Activated CD4-positive, alpha-beta memory T cell treated with anti-CD3 and anti-CD28 coated beads for 36 hours (primary cell): ENCODE measurements at regions not wholly inside any gene's neighbourhood (a gene's known extent, or its start where the extent isn't known, plus 50 kb on each side); places are given as distances from the start of the nearest gene placed in this dataset.

Experiments used
- CTCF ChIA-PET: fragments of 350-600 bp; sonication (Branson Sonifier 250); formaldehyde crosslinking; loops from one replicate; lab custom pipeline; 2021; ENCODE audit warnings: antibody characterized with exemption, inconsistent platforms; lab: Charles Lee
- POLR2A ChIA-PET: fragments of 350-600 bp; sonication (Branson Sonifier 250); formaldehyde crosslinking; loops from one replicate; lab custom pipeline; 2021; ENCODE audit warnings: antibody characterized with exemption; lab: Charles Lee
- DNase-seq: peaks from one replicate; pipeline ENCODE4 v3.0.0-alpha.2; 2020
- H3K27ac Mint-ChIP-seq: one replicate; pipeline ENCODE4 v1.8.0; 2021; ENCODE audit warnings: mixed read lengths
- H3K27me3 Mint-ChIP-seq: one replicate; pipeline ENCODE4 v1.8.0; 2021; ENCODE audit warnings: mixed read lengths
- H3K36me3 Mint-ChIP-seq: one replicate; pipeline ENCODE4 v1.8.0; 2021; ENCODE audit warnings: mixed read lengths
- H3K4me1 Mint-ChIP-seq: one replicate; pipeline ENCODE4 v1.8.0; 2021; ENCODE audit warnings: low read depth, mixed read lengths
- H3K4me3 Mint-ChIP-seq: one replicate; pipeline ENCODE4 v1.8.0; 2021; ENCODE audit warnings: mild to moderate bottlenecking, mixed read lengths
- H3K9me3 Mint-ChIP-seq: one replicate; pipeline ENCODE4 v1.8.0; 2021; ENCODE audit warnings: mixed read lengths
- intact Hi-C: fragments of 100-400 bp; cut with micrococcal nuclease; formaldehyde crosslinking; loops from one replicate; pipeline ENCODE4 v1.15.1; 2023

DNA sequence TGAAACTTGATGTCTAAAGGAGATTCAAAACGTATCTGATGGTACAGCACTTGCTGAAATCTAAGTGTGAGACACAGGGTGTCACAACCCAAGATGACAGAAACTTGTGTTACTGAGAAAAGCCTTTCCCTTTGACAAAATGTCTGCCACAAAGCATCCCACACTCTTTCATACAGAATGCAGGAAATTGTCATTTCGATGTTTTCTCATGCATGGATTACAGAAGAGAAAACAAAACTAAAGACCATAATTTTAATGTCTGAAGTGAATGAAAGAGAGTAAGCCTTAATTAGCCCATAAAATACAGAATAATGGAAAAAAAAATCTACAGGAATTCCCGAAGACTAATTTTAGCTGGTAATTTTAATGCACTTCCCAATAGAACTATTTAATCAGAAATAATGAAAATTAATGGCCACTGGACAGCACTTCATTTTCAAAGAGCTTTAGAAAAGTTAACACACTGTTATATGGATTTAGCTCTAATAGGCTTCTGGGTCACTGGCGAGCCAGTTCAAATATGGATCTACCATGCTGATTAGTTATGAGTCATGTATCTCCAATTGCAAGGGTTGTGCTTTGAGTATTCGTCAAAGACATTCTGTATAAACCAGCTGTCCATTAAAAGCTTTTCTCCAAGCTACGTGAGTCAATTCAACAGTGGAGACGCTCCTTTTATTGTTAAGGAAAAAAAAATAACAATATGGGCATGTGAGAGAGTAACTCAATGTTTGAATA is 656.7 kb downstream of the SLC16A7 start:
- H3K4me1 Mint-ChIP-seq = no peaks in the 10 kb centered on the region
- CTCF ChIA-PET = no interaction called here
- DNase-seq = no peak
- no peaks in the 10 kb centered on the region for H3K27me3 Mint-ChIP-seq
- H3K36me3 Mint-ChIP-seq = no peaks in the 10 kb centered on the region
- intact Hi-C loops = no loop called here
- POLR2A ChIA-PET = no interaction called here
- H3K4me3 Mint-ChIP-seq = no peak overlapping the region
- no peak overlapping the region for H3K27ac Mint-ChIP-seq
- no peaks in the 10 kb centered on the region for H3K9me3 Mint-ChIP-seq

DNA sequence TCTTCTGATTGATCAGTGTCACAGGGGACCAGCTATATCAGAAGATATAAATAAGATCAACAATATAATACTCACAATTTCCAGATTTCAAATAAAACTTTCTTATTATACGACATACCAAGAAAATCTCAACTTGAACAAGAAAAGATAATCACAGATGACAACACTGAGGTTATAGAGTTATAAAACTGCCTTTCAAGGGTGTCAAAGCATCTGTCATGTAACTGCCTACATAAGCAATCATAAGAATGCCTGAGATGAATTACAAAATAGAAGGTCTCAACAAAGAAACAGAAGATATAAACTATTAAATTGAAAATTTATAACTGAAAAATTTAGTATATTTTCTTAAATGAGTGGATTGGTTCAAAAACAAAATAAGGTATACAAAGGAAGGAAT is 659.2 kb downstream of the SLC16A7 start:
- H3K27ac Mint-ChIP-seq = no peak overlapping the region
- no peak for DNase-seq
- no peaks in the 10 kb centered on the region for H3K9me3 Mint-ChIP-seq
- H3K4me3 Mint-ChIP-seq = no peak overlapping the region
- ChIA-PET POLR2A (no interaction called here), CTCF (no interaction called here)
- H3K36me3 Mint-ChIP-seq = no peaks in the 10 kb centered on the region
- no peaks in the 10 kb centered on the region for H3K27me3 Mint-ChIP-seq
- H3K4me1 Mint-ChIP-seq = no peaks in the 10 kb centered on the region
- intact Hi-C loops = no loop called here

GRCh38 chr12:60257063-60257462 is 661.2 kb downstream of the SLC16A7 start:
- no peaks in the 10 kb centered on the region for H3K4me1 Mint-ChIP-seq
- ChIA-PET POLR2A (no interaction called here), CTCF (no interaction called here)
- no peak overlapping the region for H3K4me3 Mint-ChIP-seq
- intact Hi-C loops = no loop called here
- H3K27me3 Mint-ChIP-seq = no peaks in the 10 kb centered on the region
- no peak for DNase-seq
- no peaks in the 10 kb centered on the region for H3K36me3 Mint-ChIP-seq
- H3K9me3 Mint-ChIP-seq = no peaks in the 10 kb centered on the region
- H3K27ac Mint-ChIP-seq = no peak overlapping the region

DNA sequence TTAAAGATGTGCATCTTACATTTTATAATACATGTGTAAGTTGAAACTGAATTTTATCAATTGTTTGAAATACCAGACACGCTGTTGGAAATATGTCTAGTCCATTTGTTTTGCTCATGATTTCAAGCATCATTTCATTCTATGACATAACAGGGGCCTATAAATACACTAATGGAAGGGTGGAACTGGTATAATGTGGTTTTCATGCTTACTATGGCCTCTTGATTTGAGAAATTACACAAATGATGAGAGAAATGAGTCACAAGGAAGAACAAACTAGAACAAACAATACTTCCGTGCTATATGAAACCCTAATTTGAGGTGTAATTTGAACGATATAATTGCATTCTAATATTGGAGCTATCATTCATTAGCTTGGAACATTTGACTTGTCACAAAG is 663.4 kb downstream of the SLC16A7 start:
- intact Hi-C loops = no loop called here
- CTCF ChIA-PET = no interaction called here
- H3K36me3 Mint-ChIP-seq = no peaks in the 10 kb centered on the region
- no peak overlapping the region for H3K4me3 Mint-ChIP-seq
- POLR2A ChIA-PET = no interaction called here
- no peak for DNase-seq
- H3K9me3 Mint-ChIP-seq = no peaks in the 10 kb centered on the region
- no peak overlapping the region for H3K27ac Mint-ChIP-seq
- H3K4me1 Mint-ChIP-seq = no peaks in the 10 kb centered on the region
- H3K27me3 Mint-ChIP-seq = no peaks in the 10 kb centered on the region

- CTCF ChIA-PET = no interaction called here
- no peaks in the 10 kb centered on the region for H3K4me1 Mint-ChIP-seq
- H3K4me3 Mint-ChIP-seq = no peak overlapping the region
- POLR2A ChIA-PET = no interaction called here
- H3K27me3 Mint-ChIP-seq = no peaks in the 10 kb centered on the region
- H3K27ac Mint-ChIP-seq = no peak overlapping the region
- DNase-seq = no peak
- no peaks in the 10 kb centered on the region for H3K9me3 Mint-ChIP-seq
- intact Hi-C loops = no loop called here
- H3K36me3 Mint-ChIP-seq = no peaks in the 10 kb centered on the region
These were observed 666.5 kb downstream of the SLC16A7 start for GRCh38 chr12:60262378-60262777.

DNA sequence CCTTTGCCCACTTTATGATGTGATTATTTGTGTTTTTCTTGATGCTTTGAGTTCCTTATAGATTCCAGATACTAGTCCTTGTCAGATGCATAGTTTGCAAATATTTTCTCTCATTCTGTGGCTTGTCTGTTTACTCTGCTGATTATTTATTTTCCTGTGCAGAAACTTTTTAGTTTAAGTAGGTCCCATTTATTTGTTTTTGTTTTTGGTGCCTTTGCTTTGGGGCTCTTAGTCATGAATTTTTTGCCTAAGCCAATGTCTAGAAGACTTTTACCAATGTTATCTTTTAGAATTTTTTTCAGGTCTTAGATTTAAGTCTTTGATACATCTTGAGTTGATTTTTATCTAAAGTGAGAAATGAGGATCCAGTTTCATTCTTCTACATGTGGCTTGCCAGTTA is 667.3 kb downstream of the SLC16A7 start:
- Mint-ChIP-seq H3K27me3 (no peaks in the 10 kb centered on the region), H3K27ac (no peak overlapping the region), H3K4me1 (no peaks in the 10 kb centered on the region), H3K9me3 (no peaks in the 10 kb centered on the region), H3K4me3 (no peak overlapping the region), H3K36me3 (no peaks in the 10 kb centered on the region)
- ChIA-PET POLR2A (no interaction called here), CTCF (no interaction called here)
- intact Hi-C loops = no loop called here
- DNase-seq = no peak

- CTCF ChIA-PET = no interaction called here
- Mint-ChIP-seq H3K4me1 (no peaks in the 10 kb centered on the region), H3K9me3 (no peaks in the 10 kb centered on the region), H3K27ac (no peak overlapping the region), H3K27me3 (no peaks in the 10 kb centered on the region), H3K4me3 (no peak overlapping the region), H3K36me3 (no peaks in the 10 kb centered on the region)
- intact Hi-C loops = no loop called here
- DNase-seq = no peak
- POLR2A ChIA-PET = no interaction called here
These were observed 668.1 kb downstream of the SLC16A7 start for GRCh38 chr12:60263836-60264493.

GRCh38 chr12:60265741-60266140 is 669.9 kb downstream of the SLC16A7 start:
- no peak for DNase-seq
- Mint-ChIP-seq H3K27ac (no peak overlapping the region), H3K4me1 (no peaks in the 10 kb centered on the region), H3K27me3 (no peaks in the 10 kb centered on the region), H3K9me3 (no peaks in the 10 kb centered on the region), H3K36me3 (no peaks in the 10 kb centered on the region), H3K4me3 (no peak overlapping the region)
- CTCF ChIA-PET = no interaction called here
- intact Hi-C loops = no loop called here
- POLR2A ChIA-PET = no interaction called here

DNA sequence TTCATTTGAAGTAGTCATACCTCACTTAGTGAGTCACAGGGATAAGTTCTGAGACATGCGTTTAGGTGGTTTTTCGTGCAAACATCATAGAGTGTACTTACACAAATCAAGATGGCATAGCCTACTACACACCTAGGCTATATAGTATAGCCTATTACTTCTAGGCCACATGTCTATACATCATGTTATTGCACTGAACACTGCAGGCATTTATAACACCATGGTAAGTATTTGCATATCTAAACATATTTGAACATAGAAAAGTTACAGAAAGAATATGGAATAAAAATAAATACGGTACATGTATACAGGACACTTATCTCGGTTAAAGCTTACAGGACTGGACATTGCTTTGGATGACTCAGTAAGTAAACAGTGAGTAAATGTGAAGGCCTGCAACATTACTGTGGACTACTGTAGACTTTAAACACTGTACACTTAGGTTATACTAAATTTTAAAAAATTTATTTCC is 670.6 kb downstream of the SLC16A7 start:
- Mint-ChIP-seq H3K9me3 (peaks cover 2% of the 10 kb centered on the region), H3K4me3 (no peak overlapping the region), H3K27ac (no peak overlapping the region), H3K4me1 (no peaks in the 10 kb centered on the region), H3K36me3 (no peaks in the 10 kb centered on the region), H3K27me3 (no peaks in the 10 kb centered on the region)
- ChIA-PET POLR2A (no interaction called here), CTCF (no interaction called here)
- DNase-seq = no peak
- intact Hi-C loops = no loop called here

DNA sequence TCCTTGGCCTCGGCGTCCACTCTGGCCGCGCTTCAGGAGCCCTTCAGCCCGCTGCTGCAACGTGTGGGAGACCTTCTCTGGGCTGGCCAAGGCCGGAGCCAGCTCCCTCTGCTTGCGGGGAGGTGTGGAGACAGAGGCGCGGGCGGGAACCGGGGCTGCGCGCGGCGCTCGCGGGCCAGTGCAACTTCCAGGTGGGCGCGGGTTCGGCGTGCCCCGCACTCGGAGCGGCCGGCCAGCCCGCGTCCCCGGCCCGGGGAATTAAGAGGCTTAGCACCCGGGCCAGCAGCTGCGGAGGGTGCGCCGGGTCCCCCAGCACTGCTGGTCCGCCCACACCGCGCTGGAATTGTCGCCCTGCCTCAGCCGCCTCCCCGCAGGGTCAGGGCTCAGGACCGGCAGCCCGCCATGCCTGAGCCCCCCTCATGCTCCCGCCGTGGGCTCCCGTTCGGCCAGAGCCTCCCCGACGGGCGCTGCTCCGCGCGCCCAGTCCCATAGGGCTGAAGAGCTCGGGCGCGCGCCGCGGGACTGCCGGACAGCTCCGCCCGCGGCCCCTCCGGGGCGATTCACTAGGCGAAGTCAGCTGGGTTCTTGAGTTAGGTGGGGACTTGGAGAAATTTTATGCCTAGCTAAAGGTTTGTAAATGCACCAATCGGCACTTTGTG is 673.9 kb downstream of the SLC16A7 start:
- intact Hi-C loops = no loop called here
- Mint-ChIP-seq H3K4me1 (no peaks in the 10 kb centered on the region), H3K27me3 (no peaks in the 10 kb centered on the region), H3K27ac (no peak overlapping the region), H3K4me3 (no peak overlapping the region), H3K9me3 (peaks cover 2% of the 10 kb centered on the region), H3K36me3 (no peaks in the 10 kb centered on the region)
- CTCF ChIA-PET = no interaction called here
- POLR2A ChIA-PET = no interaction called here
- DNase-seq = no peak

- POLR2A ChIA-PET = no interaction called here
- no peaks in the 10 kb centered on the region for H3K36me3 Mint-ChIP-seq
- H3K4me1 Mint-ChIP-seq = no peaks in the 10 kb centered on the region
- peaks cover 2% of the 10 kb centered on the region for H3K9me3 Mint-ChIP-seq
- H3K4me3 Mint-ChIP-seq = no peak overlapping the region
- DNase-seq = no peak
- intact Hi-C loops = no loop called here
- no peak overlapping the region for H3K27ac Mint-ChIP-seq
- CTCF ChIA-PET = no interaction called here
- H3K27me3 Mint-ChIP-seq = no peaks in the 10 kb centered on the region
These were observed 676.0 kb downstream of the SLC16A7 start for GRCh38 chr12:60271816-60272215.

- H3K27me3 Mint-ChIP-seq = no peaks in the 10 kb centered on the region
- H3K27ac Mint-ChIP-seq = no peak overlapping the region
- H3K4me1 Mint-ChIP-seq = no peaks in the 10 kb centered on the region
- intact Hi-C loops = no loop called here
- ChIA-PET CTCF (no interaction called here), POLR2A (no interaction called here)
- DNase-seq = no peak
- H3K4me3 Mint-ChIP-seq = no peak overlapping the region
- H3K36me3 Mint-ChIP-seq = no peaks in the 10 kb centered on the region
- no peaks in the 10 kb centered on the region for H3K9me3 Mint-ChIP-seq
These were observed 682.4 kb downstream of the SLC16A7 start for GRCh38 chr12:60278209-60278608.

- Mint-ChIP-seq H3K36me3 (no peaks in the 10 kb centered on the region), H3K4me1 (no peaks in the 10 kb centered on the region), H3K27me3 (no peaks in the 10 kb centered on the region), H3K9me3 (no peaks in the 10 kb centered on the region), H3K4me3 (no peak overlapping the region), H3K27ac (no peak overlapping the region)
- no peak for DNase-seq
- intact Hi-C loops = no loop called here
- ChIA-PET CTCF (no interaction called here), POLR2A (no interaction called here)
These were observed 683.4 kb downstream of the SLC16A7 start for GRCh38 chr12:60279221-60279620.
